Tibial artery (tissue), 4 donors: ENCODE measurements at regions not wholly inside any gene's neighbourhood (a gene's known extent, or its start where the extent isn't known, plus 50 kb on each side); places are given as distances from the start of the nearest gene placed in this dataset.

ENCODE experiments used
- DNase-seq, 2 donors: peaks; one replicate each; pipeline ENCODE4 v3.0.0-alpha.2; 2019
- H3K27ac ChIP-seq, 2 donors: fragments of 200-600 bp; sonication (generic) in 1 of 2; 1 replicate in 1 of 2; 2 replicates in 1 of 2; pipeline ENCODE4 v1.5.1; 2018 to 2019; ENCODE audit warnings: mild to moderate bottlenecking in 1 of 2
- H3K27me3 ChIP-seq, 2 donors: fragments of 200-600 bp; sonication (generic) in 1 of 2; one replicate each; pipeline versions ENCODE4 v1.5.1 to v1.6.0; 2016 to 2019
- H3K36me3 ChIP-seq, 3 donors: fragments of 200-600 bp; sonication (generic) in 2 of 3; one replicate each; pipeline ENCODE4 v1.5.1; 2016 to 2019; ENCODE audit warnings: mild to moderate bottlenecking in 2 of 3
- H3K4me1 ChIP-seq, 4 donors: fragments of 200-600 bp; sonication (generic) in 2 of 4; 1 replicate in 3 of 4; 2 replicates in 1 of 4; pipeline ENCODE4 v1.5.1; 2016 to 2019
- H3K4me3 ChIP-seq, 2 donors: fragments of 200-600 bp; sonication (generic) in 1 of 2; 1 replicate in 1 of 2; 2 replicates in 1 of 2; pipeline ENCODE4 v1.5.1; 2018 to 2019; ENCODE audit warnings: mild to moderate bottlenecking in 2 of 2
- H3K9me3 ChIP-seq, 3 donors: fragments of 200-600 bp; sonication (generic) in 1 of 3; one replicate each; pipeline ENCODE4 v1.5.1; 2016 to 2019
- intact Hi-C: fragments of 100-400 bp; cut with DNase I; formaldehyde crosslinking; loops from one replicate; pipeline ENCODE4 v1.15.0; 2023; ENCODE audit warnings: low total_unique reads
- TF ChIP-seq, protein P1 (sequence below), 2 experiments: fragments of 200-600 bp in 1 of 2; fragments of 450-650 bp in 1 of 2; IDR thresholded peaks; one replicate each; pipeline ENCODE4 v1.5.1; 2017 to 2019; ENCODE audit warnings: antibody characterized with exemption in 2 of 2, mild to moderate bottlenecking in 1 of 2, moderate library complexity in 1 of 2

- Histone ChIP-seq H3K4me1 (no peaks in the 10 kb centered on the region), H3K36me3 (no peaks in the 10 kb centered on the region), H3K27me3 (no peaks in the 10 kb centered on the region), H3K4me3 (no peak overlapping the region), H3K9me3 (no peaks in the 10 kb centered on the region), H3K27ac (no peak overlapping the region)
- DNase-seq: no peak
- intact Hi-C loops: no loop called here
- TF ChIP-seq, protein P1, sequence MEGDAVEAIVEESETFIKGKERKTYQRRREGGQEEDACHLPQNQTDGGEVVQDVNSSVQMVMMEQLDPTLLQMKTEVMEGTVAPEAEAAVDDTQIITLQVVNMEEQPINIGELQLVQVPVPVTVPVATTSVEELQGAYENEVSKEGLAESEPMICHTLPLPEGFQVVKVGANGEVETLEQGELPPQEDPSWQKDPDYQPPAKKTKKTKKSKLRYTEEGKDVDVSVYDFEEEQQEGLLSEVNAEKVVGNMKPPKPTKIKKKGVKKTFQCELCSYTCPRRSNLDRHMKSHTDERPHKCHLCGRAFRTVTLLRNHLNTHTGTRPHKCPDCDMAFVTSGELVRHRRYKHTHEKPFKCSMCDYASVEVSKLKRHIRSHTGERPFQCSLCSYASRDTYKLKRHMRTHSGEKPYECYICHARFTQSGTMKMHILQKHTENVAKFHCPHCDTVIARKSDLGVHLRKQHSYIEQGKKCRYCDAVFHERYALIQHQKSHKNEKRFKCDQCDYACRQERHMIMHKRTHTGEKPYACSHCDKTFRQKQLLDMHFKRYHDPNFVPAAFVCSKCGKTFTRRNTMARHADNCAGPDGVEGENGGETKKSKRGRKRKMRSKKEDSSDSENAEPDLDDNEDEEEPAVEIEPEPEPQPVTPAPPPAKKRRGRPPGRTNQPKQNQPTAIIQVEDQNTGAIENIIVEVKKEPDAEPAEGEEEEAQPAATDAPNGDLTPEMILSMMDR (IDR thresholded peaks at IDR 0.05): no peak
Measured at GRCh38 chr20:60765821-60766403, 486.1 kb upstream of the CDH4 start.

DNA sequence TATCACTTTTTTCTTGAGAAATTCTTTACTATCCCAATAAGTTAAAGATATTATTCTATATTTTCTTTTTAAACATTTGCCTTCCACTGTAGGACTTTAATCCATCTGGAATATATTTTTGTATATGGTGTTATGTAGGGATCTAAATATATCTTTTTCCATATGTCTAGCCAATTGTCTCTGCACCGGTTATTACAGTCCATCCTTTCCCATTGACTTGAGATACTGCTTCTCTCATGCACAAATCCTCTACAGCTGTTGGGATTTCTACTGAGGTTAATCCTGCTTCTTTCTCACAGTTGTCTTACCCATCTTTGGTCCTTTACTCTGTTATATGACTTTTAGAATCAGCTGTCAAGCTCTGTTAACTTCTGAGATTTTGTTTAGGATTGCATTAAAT, 483.8 kb upstream of the CDH4 start:
- intact Hi-C loops: no loop called here
- no peak for DNase-seq
- no peak overlapping the region for H3K4me3 ChIP-seq
- no peaks in the 10 kb centered on the region for H3K4me1 ChIP-seq
- TF ChIP-seq, protein P1 (IDR thresholded peaks at IDR 0.05): no peak
- H3K9me3 ChIP-seq: no peaks in the 10 kb centered on the region
- no peak overlapping the region for H3K27ac ChIP-seq
- no peaks in the 10 kb centered on the region for H3K36me3 ChIP-seq
- peaks cover 0 to 3% of the 10 kb centered on the region in 2 donors for H3K27me3 ChIP-seq

DNA sequence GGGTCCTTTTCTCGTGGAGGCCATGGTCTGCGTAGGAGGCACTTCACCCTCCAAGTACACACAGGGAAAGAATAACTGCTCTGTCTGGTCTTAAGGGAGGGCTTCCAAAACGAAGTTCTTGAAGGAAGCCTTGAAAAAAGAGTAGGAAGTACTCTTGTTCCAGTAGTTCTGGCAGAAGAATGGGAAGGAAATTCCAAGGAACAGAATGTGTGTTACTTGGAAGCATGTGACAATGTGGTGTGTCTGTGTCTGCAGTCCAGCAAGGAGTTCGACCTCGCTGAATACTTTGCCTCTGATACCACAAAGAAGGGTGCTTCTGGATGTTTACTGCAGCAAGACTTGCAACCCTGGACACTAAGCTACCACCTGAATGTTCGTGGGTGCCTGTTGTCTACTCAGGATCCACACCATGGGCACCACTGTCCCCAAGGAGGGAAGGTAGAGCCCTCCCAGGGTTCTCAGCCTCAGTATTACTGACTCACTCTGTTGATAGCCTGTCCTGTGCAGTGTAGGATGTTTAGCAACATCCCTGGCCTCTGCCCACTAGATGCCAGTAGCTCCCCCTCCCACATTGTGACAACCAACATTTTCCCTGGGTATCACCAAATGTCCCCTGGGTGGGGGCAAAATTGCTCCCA, 471.6 kb upstream of the CDH4 start:
- no peak overlapping the region for H3K27ac ChIP-seq
- no peak for DNase-seq
- H3K36me3 ChIP-seq: no peaks in the 10 kb centered on the region
- no peaks in the 10 kb centered on the region for H3K9me3 ChIP-seq
- no peak overlapping the region for H3K4me3 ChIP-seq
- H3K27me3 ChIP-seq: no peaks in the 10 kb centered on the region
- no peaks in the 10 kb centered on the region for H3K4me1 ChIP-seq
- TF ChIP-seq, protein P1 (IDR thresholded peaks at IDR 0.05): no peak
- intact Hi-C loops: no loop called here

DNA sequence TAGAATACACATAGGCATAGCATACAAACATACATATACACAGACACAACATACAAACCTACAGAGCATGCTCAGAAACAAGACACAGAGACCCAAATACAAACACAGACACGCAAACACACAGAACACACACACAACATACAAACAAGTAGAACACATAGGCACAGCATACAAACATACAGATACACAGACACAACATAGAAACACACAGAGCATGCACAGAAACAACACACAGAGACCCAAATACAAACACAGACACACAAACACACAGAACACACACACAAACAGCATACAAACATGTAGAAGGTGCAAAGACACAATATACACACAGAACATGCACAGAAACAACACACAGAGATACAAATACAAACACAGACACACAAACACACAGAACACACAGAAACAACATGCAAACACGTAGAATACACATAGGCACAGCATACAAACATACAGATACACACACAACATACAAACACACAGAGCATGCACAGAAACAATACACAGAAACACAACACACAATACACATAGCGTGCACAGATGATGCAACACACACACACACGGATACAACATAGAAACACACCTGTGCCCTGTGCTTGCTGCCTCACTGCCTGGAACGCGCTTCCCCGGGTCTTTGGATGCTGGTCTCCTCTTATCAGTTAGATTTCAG, 469.0 kb upstream of the CDH4 start:
- Histone ChIP-seq H3K9me3 (no peaks in the 10 kb centered on the region), H3K27me3 (no peaks in the 10 kb centered on the region), H3K36me3 (no peaks in the 10 kb centered on the region), H3K27ac (no peak overlapping the region), H3K4me3 (no peak overlapping the region), H3K4me1 (no peaks in the 10 kb centered on the region)
- intact Hi-C loops: no loop called here
- TF ChIP-seq, protein P1 (IDR thresholded peaks at IDR 0.05): no peak
- DNase-seq: no peak

DNA sequence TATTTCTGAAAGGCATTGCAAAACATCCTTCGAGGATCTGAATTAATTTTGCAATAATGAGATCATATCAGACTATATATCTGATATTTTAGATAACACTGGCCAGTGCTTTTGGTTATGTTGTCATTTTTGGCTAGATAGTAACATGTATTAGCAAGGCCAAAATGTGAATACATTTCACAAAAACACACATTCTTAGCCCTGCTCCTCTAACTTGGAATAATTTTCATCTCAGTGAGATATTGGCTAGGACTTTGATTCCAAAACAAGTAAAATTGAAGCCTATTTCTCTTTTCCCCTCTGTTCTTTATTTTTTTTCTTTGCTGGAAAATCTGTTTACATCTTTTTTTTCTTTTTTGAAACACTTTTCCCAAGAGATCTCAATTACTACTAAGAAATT, 466.8 kb upstream of the CDH4 start:
- DNase-seq: no peak

More for the DNA sequence above, 466.8 kb upstream of the CDH4 start:
- Histone ChIP-seq H3K27ac (no peak overlapping the region), H3K4me3 (no peak overlapping the region), H3K9me3 (no peaks in the 10 kb centered on the region), H3K27me3 (no peaks in the 10 kb centered on the region), H3K4me1 (no peaks in the 10 kb centered on the region), H3K36me3 (no peaks in the 10 kb centered on the region)
- TF ChIP-seq, protein P1 (IDR thresholded peaks at IDR 0.05): no peak
- intact Hi-C loops: no loop called here
